ENCODE measurements at regions not wholly inside any gene's neighbourhood (a gene's known extent, or its start where the extent isn't known, plus 50 kb on each side); places are given as distances from the start of the nearest gene placed in this dataset.
"Not testable (repeated sequence)": the region's sequence is repeated elsewhere in the genome, so short reads cannot be mapped to it uniquely, and the experiment has no call there.

- H3K36me3 ChIP-seq (ENCODE audit: control insufficient read depth in 1 of 2, insufficient read depth in 2 of 2, low read length in 2 of 2): no peaks in the 10 kb centered on the region
These were observed 75.6 kb upstream of the RXFP1 start for GRCh38 chr4:158446106-158446505.

GRCh38 chr4:158450741-158451140, 70.9 kb upstream of the RXFP1 start:
- no peak overlapping the region for H2AFZ ChIP-seq (ENCODE audit: insufficient read depth, low read length, poor library complexity)
- no peaks in the 10 kb centered on the region for H3K36me3 ChIP-seq (ENCODE audit: control insufficient read depth in 1 of 2, insufficient read depth in 2 of 2, low read length in 2 of 2)
- no peak overlapping the region for H3K23ac ChIP-seq (ENCODE audit: low read length)
- no peak overlapping the region for H3K9ac ChIP-seq (ENCODE audit: low read length)
- no CpG with 5 or more reads among the region's 1 CpG for WGBS (ENCODE audit: extremely low coverage, insufficient coverage, insufficient read length)
- no peaks in the 10 kb centered on the region for H3K79me1 ChIP-seq (ENCODE audit: low read length)
- H3K4me1 ChIP-seq (ENCODE audit: control insufficient read depth in 1 of 2, insufficient read depth in 2 of 2, low read length in 2 of 2): no peaks in the 10 kb centered on the region
- H2AK5ac ChIP-seq (ENCODE audit: low read length): no peak overlapping the region
- H3K4me3 ChIP-seq (ENCODE audit: low read depth, low read length): no peak overlapping the region
- no peak overlapping the region for H4K91ac ChIP-seq (ENCODE audit: low read depth, low read length)
- no peak overlapping the region for H3K4me2 ChIP-seq (ENCODE audit: low read length)
- no peak overlapping the region for H3K14ac ChIP-seq (ENCODE audit: low read length)
- no peak overlapping the region for H3K27ac ChIP-seq (ENCODE audit: low read depth, low read length)
- no peak for DNase-seq
- H3K27me3 ChIP-seq (ENCODE audit: insufficient read depth, low read length): no peaks in the 10 kb centered on the region
- no peak overlapping the region for H2BK5ac ChIP-seq (ENCODE audit: low read depth, low read length, poor library complexity)
- no peak overlapping the region for H4K8ac ChIP-seq (ENCODE audit: low read depth, low read length)
- no peak overlapping the region for H3K18ac ChIP-seq (ENCODE audit: low read length)
- no peak overlapping the region for H3K4ac ChIP-seq (ENCODE audit: low read depth, low read length)
- H2BK120ac ChIP-seq (ENCODE audit: insufficient read depth, low read length, poor library complexity): no peak overlapping the region
- no peak overlapping the region for H4K12ac ChIP-seq (ENCODE audit: low read depth, low read length)
- H3K79me2 ChIP-seq (ENCODE audit: control insufficient read depth, insufficient read depth, low read length, poor library complexity): no peaks in the 10 kb centered on the region
- no peaks in the 10 kb centered on the region for H3K9me3 ChIP-seq (ENCODE audit: insufficient read depth, low read depth, low read length)
- H2BK12ac ChIP-seq (ENCODE audit: low read length): no peak overlapping the region

More at GRCh38 chr4:158446106-158446505, 75.6 kb upstream of the RXFP1 start:
- Histone ChIP-seq H3K4ac (ENCODE audit: low read depth, low read length) (no peak overlapping the region), H4K8ac (ENCODE audit: low read depth, low read length) (no peak overlapping the region), H4K91ac (ENCODE audit: low read depth, low read length) (no peak overlapping the region), H4K12ac (ENCODE audit: low read depth, low read length) (no peak overlapping the region), H3K27me3 (ENCODE audit: insufficient read depth, low read length) (no peaks in the 10 kb centered on the region), H2AFZ (ENCODE audit: insufficient read depth, low read length, poor library complexity) (no peak overlapping the region), H3K23ac (ENCODE audit: low read length) (no peak overlapping the region), H3K79me2 (ENCODE audit: control insufficient read depth, insufficient read depth, low read length, poor library complexity) (no peaks in the 10 kb centered on the region), H3K18ac (ENCODE audit: low read length) (no peak overlapping the region), H3K4me3 (ENCODE audit: low read depth, low read length) (no peak overlapping the region), H2BK5ac (ENCODE audit: low read depth, low read length, poor library complexity) (no peak overlapping the region), H3K9me3 (ENCODE audit: insufficient read depth, low read depth, low read length) (no peaks in the 10 kb centered on the region), H2AK5ac (ENCODE audit: low read length) (no peak overlapping the region), H3K9ac (ENCODE audit: low read length) (no peak overlapping the region), H3K79me1 (ENCODE audit: low read length) (no peaks in the 10 kb centered on the region), H2BK12ac (ENCODE audit: low read length) (no peak overlapping the region), H3K4me1 (ENCODE audit: control insufficient read depth in 1 of 2, insufficient read depth in 2 of 2, low read length in 2 of 2) (no peaks in the 10 kb centered on the region), H3K4me2 (ENCODE audit: low read length) (no peak overlapping the region), H2BK120ac (ENCODE audit: insufficient read depth, low read length, poor library complexity) (no peak overlapping the region), H3K14ac (ENCODE audit: low read length) (no peak overlapping the region), H3K27ac (ENCODE audit: low read depth, low read length) (no peak overlapping the region)
- no CpG with 5 or more reads among the region's 2 CpGs for WGBS (ENCODE audit: extremely low coverage, insufficient coverage, insufficient read length)
- peak in 1 of 2 donors; percentile 2 for DNase-seq

- not testable (repeated sequence) for H2BK5ac ChIP-seq (ENCODE audit: low read depth, low read length, poor library complexity); H3K79me1 ChIP-seq (ENCODE audit: low read length); H3K4me3 ChIP-seq (ENCODE audit: low read depth, low read length); H4K91ac ChIP-seq (ENCODE audit: low read depth, low read length); H2BK12ac ChIP-seq (ENCODE audit: low read length); H3K4me2 ChIP-seq (ENCODE audit: low read length); H3K36me3 ChIP-seq (ENCODE audit: control insufficient read depth in 1 of 2, insufficient read depth in 2 of 2, low read length in 2 of 2); H3K9ac ChIP-seq (ENCODE audit: low read length); H3K23ac ChIP-seq (ENCODE audit: low read length); H2BK120ac ChIP-seq (ENCODE audit: insufficient read depth, low read length, poor library complexity); H3K79me2 ChIP-seq (ENCODE audit: control insufficient read depth, insufficient read depth, low read length, poor library complexity); H4K12ac ChIP-seq (ENCODE audit: low read depth, low read length); H3K27me3 ChIP-seq (ENCODE audit: insufficient read depth, low read length); H3K4me1 ChIP-seq (ENCODE audit: control insufficient read depth in 1 of 2, insufficient read depth in 2 of 2, low read length in 2 of 2); H3K14ac ChIP-seq (ENCODE audit: low read length); H4K8ac ChIP-seq (ENCODE audit: low read depth, low read length); H3K9me3 ChIP-seq (ENCODE audit: insufficient read depth, low read depth, low read length); H3K4ac ChIP-seq (ENCODE audit: low read depth, low read length); H2AK5ac ChIP-seq (ENCODE audit: low read length); H3K27ac ChIP-seq (ENCODE audit: low read depth, low read length); H2AFZ ChIP-seq (ENCODE audit: insufficient read depth, low read length, poor library complexity); DNase-seq; H3K18ac ChIP-seq (ENCODE audit: low read length)
- no CpG with 5 or more reads among the region's 1 CpG for WGBS (ENCODE audit: extremely low coverage, insufficient coverage, insufficient read length)
These were observed 69.6 kb upstream of the RXFP1 start for GRCh38 chr4:158452116-158452515.

- H3K27ac ChIP-seq (ENCODE audit: low read depth, low read length): no peak overlapping the region
- H3K27me3 ChIP-seq (ENCODE audit: insufficient read depth, low read length): no peaks in the 10 kb centered on the region
- no peak overlapping the region for H3K4ac ChIP-seq (ENCODE audit: low read depth, low read length)
- H3K36me3 ChIP-seq (ENCODE audit: control insufficient read depth in 1 of 2, insufficient read depth in 2 of 2, low read length in 2 of 2): no peaks in the 10 kb centered on the region
- no peak overlapping the region for H3K4me2 ChIP-seq (ENCODE audit: low read length)
- H3K18ac ChIP-seq (ENCODE audit: low read length): no peak overlapping the region
- H3K9me3 ChIP-seq (ENCODE audit: insufficient read depth, low read depth, low read length): no peaks in the 10 kb centered on the region
- H3K79me2 ChIP-seq (ENCODE audit: control insufficient read depth, insufficient read depth, low read length, poor library complexity): no peaks in the 10 kb centered on the region
- H2AFZ ChIP-seq (ENCODE audit: insufficient read depth, low read length, poor library complexity): no peak overlapping the region
- H4K91ac ChIP-seq (ENCODE audit: low read depth, low read length): peak overlapping the region; percentile 71
- H4K8ac ChIP-seq (ENCODE audit: low read depth, low read length): no peak overlapping the region
- no peak overlapping the region for H4K12ac ChIP-seq (ENCODE audit: low read depth, low read length)
- no peak overlapping the region for H2BK120ac ChIP-seq (ENCODE audit: insufficient read depth, low read length, poor library complexity)
- H2BK5ac ChIP-seq (ENCODE audit: low read depth, low read length, poor library complexity): no peak overlapping the region
- no peak overlapping the region for H3K4me3 ChIP-seq (ENCODE audit: low read depth, low read length)
- no peak overlapping the region for H3K14ac ChIP-seq (ENCODE audit: low read length)
- no peak overlapping the region for H3K9ac ChIP-seq (ENCODE audit: low read length)
- no peak overlapping the region for H2AK5ac ChIP-seq (ENCODE audit: low read length)
- no peak for DNase-seq
- no peak overlapping the region for H3K23ac ChIP-seq (ENCODE audit: low read length)
- peaks cover 0 to 3% of the 10 kb centered on the region in 2 experiments for H3K4me1 ChIP-seq (ENCODE audit: control insufficient read depth in 1 of 2, insufficient read depth in 2 of 2, low read length in 2 of 2)
- no CpG with 5 or more reads among the region's 2 CpGs for WGBS (ENCODE audit: extremely low coverage, insufficient coverage, insufficient read length)
- no peak overlapping the region for H2BK12ac ChIP-seq (ENCODE audit: low read length)
- no peaks in the 10 kb centered on the region for H3K79me1 ChIP-seq (ENCODE audit: low read length)
These were observed 63.3 kb upstream of the RXFP1 start for GRCh38 chr4:158458271-158458895.

All from trophoblast cell (in vitro differentiated cells and primary cell).